Ectodermal cell (in vitro differentiated cells): ENCODE measurements at regions not wholly inside any gene's neighbourhood (a gene's known extent, or its start where the extent isn't known, plus 50 kb on each side); places are given as distances from the start of the nearest gene placed in this dataset.

ENCODE experiments used
- H3K27ac ChIP-seq: 2 replicates; pipeline ENCODE4 v1.7.0; 2013; ENCODE audit warnings: mild to moderate bottlenecking, low read depth, low read length; ENCODE audit not compliant: insufficient read depth, poor library complexity, severe bottlenecking
- H3K27me3 ChIP-seq: 2 replicates; pipeline ENCODE4 v1.7.0; 2013; ENCODE audit warnings: mild to moderate bottlenecking, low read length; ENCODE audit not compliant: insufficient read depth, control insufficient read depth, poor library complexity, severe bottlenecking
- H3K36me3 ChIP-seq: one replicate; pipeline ENCODE4 v1.7.0; 2013; ENCODE audit warnings: low read length; ENCODE audit not compliant: control insufficient read depth, insufficient read depth
- H3K4me1 ChIP-seq: one replicate; pipeline ENCODE4 v1.7.0; 2013; ENCODE audit warnings: low read length; ENCODE audit not compliant: control insufficient read depth, insufficient read depth
- H3K4me3 ChIP-seq: 2 replicates; pipeline ENCODE4 v1.7.0; 2013; ENCODE audit warnings: low read depth, low read length, control low read depth; ENCODE audit not compliant: insufficient read depth
- H3K9me3 ChIP-seq: 2 replicates; pipeline ENCODE4 v1.7.0; 2013; ENCODE audit warnings: mild to moderate bottlenecking, low read length, moderate library complexity; ENCODE audit not compliant: control insufficient read depth
- WGBS, 2 experiments: methylation state at CpG; one replicate each; pipeline ENCODE4 v1.1.7; 2013; ENCODE audit warnings: missing lambda C conversion rate in 2 of 2; 5-methylcytosine and 5-hydroxymethylcytosine counted together

DNA sequence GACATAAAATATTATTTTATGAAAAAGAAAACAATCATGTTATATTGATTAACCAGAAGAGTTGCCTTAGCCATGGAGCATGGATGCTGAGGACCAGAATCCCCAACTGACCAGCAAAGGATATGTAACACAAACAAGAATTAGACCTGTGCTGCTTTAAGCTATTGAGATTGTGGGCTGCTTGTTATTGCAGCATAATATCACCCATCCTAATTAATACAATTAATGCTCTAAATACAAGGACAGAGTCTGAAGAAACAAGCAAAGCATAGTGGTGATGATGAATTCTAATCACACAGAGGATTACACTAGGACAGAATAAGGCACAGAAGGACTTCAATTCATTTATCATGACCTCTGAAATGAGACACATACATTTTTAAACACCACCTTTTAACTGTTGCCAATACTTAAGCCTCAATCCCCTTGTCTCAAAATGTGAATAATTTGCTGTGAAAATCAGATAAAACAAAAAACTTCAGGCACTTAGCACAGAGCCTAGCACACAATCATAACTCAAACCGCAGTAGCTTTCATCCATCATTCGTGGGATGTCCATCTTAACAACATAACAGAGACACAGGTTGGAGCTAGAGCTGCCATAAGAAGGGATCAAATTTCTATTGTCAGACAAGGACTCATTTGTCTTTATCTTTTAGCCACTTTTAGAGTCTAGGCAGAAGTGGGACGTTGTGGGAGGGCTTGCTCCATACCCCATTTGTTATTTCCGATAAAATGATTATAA, 449.6 kb upstream of the DCN start:
- Histone ChIP-seq H3K27me3 (no peaks in the 10 kb centered on the region), H3K36me3 (no peaks in the 10 kb centered on the region), H3K9me3 (no peaks in the 10 kb centered on the region), H3K27ac (no peak overlapping the region), H3K4me3 (no peak overlapping the region), H3K4me1 (no peaks in the 10 kb centered on the region)
- WGBS, 2 experiments = 95 to 99% methylated on average over 4 of the region's 4 CpGs

- Histone ChIP-seq H3K27me3 (no peaks in the 10 kb centered on the region), H3K9me3 (no peaks in the 10 kb centered on the region), H3K4me1 (no peaks in the 10 kb centered on the region), H3K4me3 (no peak overlapping the region), H3K36me3 (no peaks in the 10 kb centered on the region), H3K27ac (no peak overlapping the region)
- WGBS, 2 experiments = 85 to 95% methylated on average over 3 of the region's 3 CpGs
Observed at GRCh38 chr12:91630596-91631293, 448.1 kb upstream of the DCN start.

- no peak overlapping the region for H3K4me3 ChIP-seq
- H3K9me3 ChIP-seq = no peaks in the 10 kb centered on the region
- H3K27me3 ChIP-seq = no peaks in the 10 kb centered on the region
- no peak overlapping the region for H3K27ac ChIP-seq
- H3K4me1 ChIP-seq = no peaks in the 10 kb centered on the region
- 95 to 96% methylated on average over 5 of the region's 5 CpGs for WGBS, 2 experiments
- no peaks in the 10 kb centered on the region for H3K36me3 ChIP-seq
Observed at GRCh38 chr12:91630083-91630482, 447.5 kb upstream of the DCN start.

GRCh38 chr12:91629440-91629839, 446.8 kb upstream of the DCN start:
- WGBS, 2 experiments = 90% methylated on average over 2 of the region's 2 CpGs; no CpG with 5 or more reads in 1 of the 2 experiments
- no peaks in the 10 kb centered on the region for H3K9me3 ChIP-seq
- H3K36me3 ChIP-seq = no peaks in the 10 kb centered on the region
- H3K27ac ChIP-seq = no peak overlapping the region
- no peaks in the 10 kb centered on the region for H3K27me3 ChIP-seq
- no peaks in the 10 kb centered on the region for H3K4me1 ChIP-seq
- H3K4me3 ChIP-seq = no peak overlapping the region

- no peaks in the 10 kb centered on the region for H3K4me1 ChIP-seq
- H3K36me3 ChIP-seq = no peaks in the 10 kb centered on the region
- no peak overlapping the region for H3K4me3 ChIP-seq
- 93 to 94% methylated on average over 2 of the region's 2 CpGs for WGBS, 2 experiments
- no peak overlapping the region for H3K27ac ChIP-seq
- H3K9me3 ChIP-seq = no peaks in the 10 kb centered on the region
- H3K27me3 ChIP-seq = no peaks in the 10 kb centered on the region
Observed at GRCh38 chr12:91628656-91629055, 446.0 kb upstream of the DCN start.

GRCh38 chr12:91627225-91627624, 444.6 kb upstream of the DCN start:
- no peak overlapping the region for H3K27ac ChIP-seq
- WGBS, 2 experiments = 96 to 100% methylated on average over 1 to 2 of the region's 2 CpGs
- H3K36me3 ChIP-seq = no peaks in the 10 kb centered on the region
- no peaks in the 10 kb centered on the region for H3K27me3 ChIP-seq
- H3K4me3 ChIP-seq = no peak overlapping the region
- H3K9me3 ChIP-seq = no peaks in the 10 kb centered on the region
- H3K4me1 ChIP-seq = no peaks in the 10 kb centered on the region

GRCh38 chr12:91622981-91623380, 440.4 kb upstream of the DCN start:
- no peaks in the 10 kb centered on the region for H3K4me1 ChIP-seq
- WGBS, 2 experiments = 96 to 97% methylated on average over 2 of the region's 2 CpGs

DNA sequence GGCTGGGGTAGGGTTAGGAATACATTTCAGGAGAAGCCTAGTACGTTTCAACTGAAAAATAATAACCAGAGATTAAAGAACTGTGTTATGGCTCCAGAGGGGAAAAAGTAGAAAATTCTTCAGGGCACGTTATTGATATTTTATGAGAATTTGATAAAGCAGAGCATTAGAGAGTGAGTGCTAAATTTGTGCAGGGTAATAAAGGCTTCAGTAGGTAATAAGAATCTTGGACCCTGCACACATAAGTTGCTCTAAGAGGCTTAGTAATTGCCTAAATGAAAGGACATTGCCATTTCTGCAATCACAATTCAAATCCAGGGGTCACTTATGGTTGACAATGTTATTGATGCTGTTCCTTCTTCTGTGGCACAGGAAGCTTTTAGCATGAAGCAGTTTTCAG, 439.4 kb upstream of the DCN start:
- no peaks in the 10 kb centered on the region for H3K9me3 ChIP-seq
- no peaks in the 10 kb centered on the region for H3K4me1 ChIP-seq
- no peaks in the 10 kb centered on the region for H3K27me3 ChIP-seq
- H3K27ac ChIP-seq = no peak overlapping the region
- no peak overlapping the region for H3K4me3 ChIP-seq
- H3K36me3 ChIP-seq = no peaks in the 10 kb centered on the region
- WGBS, 2 experiments = 94 to 97% methylated on average over 2 of the region's 2 CpGs

More at GRCh38 chr12:91622981-91623380, 440.4 kb upstream of the DCN start:
- Histone ChIP-seq H3K27ac (no peak overlapping the region), H3K27me3 (no peaks in the 10 kb centered on the region), H3K36me3 (no peaks in the 10 kb centered on the region), H3K4me3 (no peak overlapping the region), H3K9me3 (no peaks in the 10 kb centered on the region)

DNA sequence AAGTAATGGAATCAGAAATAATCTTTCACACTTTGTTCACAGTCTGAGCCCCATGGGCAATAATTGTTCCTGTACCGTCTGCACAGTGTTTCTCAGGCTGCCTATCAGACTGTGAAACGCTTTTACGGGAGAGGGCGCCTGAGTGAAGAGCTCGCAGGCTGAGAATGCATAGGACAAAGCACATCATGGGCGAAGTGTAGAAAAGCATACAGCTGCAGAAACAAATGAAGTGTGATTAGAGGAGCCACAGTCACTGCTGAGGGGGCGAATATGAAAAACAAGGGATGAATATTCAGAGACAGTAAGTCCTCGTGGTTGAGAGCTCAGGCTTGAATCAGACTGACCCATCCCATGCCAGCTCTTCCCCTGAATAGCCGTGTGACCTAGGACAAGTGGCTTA, 438.4 kb upstream of the DCN start:
- Histone ChIP-seq H3K4me1 (no peaks in the 10 kb centered on the region), H3K27me3 (no peaks in the 10 kb centered on the region), H3K27ac (no peak overlapping the region), H3K9me3 (no peaks in the 10 kb centered on the region), H3K4me3 (no peak overlapping the region), H3K36me3 (no peaks in the 10 kb centered on the region)
- WGBS, 2 experiments = 86 to 87% methylated on average over 8 to 9 of the region's 9 CpGs

DNA sequence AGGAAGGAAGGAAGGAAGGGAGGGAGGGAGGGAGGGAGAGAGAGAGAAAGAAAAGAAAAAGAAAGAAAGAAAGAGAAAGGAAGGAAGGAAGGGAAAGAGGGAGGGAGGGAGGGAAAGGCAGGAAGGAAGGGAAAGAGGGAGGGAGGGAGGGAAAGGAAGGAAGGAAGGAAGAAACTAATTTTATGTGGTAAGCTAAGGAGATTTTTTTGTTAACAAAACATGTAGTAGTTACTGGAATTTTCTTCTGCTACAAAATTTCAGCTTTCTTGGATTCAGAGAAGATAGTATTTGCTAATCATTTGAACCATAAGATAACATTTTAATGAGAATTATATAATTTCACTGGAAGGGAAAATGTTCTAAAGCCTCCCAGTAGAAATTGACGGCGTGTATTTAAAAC, 437.8 kb upstream of the DCN start:
- no peaks in the 10 kb centered on the region for H3K9me3 ChIP-seq
- no peak overlapping the region for H3K4me3 ChIP-seq
- no peaks in the 10 kb centered on the region for H3K4me1 ChIP-seq
- 98 to 99% methylated on average over 2 of the region's 2 CpGs for WGBS, 2 experiments
- H3K27ac ChIP-seq = no peak overlapping the region
- H3K36me3 ChIP-seq = no peaks in the 10 kb centered on the region
- H3K27me3 ChIP-seq = no peaks in the 10 kb centered on the region
